ENCODE measurements at regions not wholly inside any gene's neighbourhood (a gene's known extent, or its start where the extent isn't known, plus 50 kb on each side); places are given as distances from the start of the nearest gene placed in this dataset.

DNA sequence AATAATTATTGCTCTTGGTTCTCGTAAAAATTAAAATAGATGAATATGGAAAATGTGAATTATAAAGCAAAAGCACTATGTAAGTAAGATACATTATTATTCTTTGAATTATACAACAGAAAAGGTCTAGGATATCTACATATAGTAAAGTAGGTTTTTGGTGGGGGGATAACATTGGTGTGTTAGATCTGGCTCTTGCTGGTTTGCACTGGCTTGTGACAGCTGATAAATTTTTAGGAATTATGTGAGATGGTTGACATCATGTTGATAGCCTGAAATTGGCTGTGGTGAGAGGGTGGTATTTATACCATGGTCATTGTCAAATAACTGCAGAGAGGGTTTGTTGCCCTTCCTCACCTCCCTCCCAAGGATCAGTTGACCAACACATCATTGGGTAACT, 50.7 kb upstream of the BTG1 start:
- TF ChIP-seq, protein P1, sequence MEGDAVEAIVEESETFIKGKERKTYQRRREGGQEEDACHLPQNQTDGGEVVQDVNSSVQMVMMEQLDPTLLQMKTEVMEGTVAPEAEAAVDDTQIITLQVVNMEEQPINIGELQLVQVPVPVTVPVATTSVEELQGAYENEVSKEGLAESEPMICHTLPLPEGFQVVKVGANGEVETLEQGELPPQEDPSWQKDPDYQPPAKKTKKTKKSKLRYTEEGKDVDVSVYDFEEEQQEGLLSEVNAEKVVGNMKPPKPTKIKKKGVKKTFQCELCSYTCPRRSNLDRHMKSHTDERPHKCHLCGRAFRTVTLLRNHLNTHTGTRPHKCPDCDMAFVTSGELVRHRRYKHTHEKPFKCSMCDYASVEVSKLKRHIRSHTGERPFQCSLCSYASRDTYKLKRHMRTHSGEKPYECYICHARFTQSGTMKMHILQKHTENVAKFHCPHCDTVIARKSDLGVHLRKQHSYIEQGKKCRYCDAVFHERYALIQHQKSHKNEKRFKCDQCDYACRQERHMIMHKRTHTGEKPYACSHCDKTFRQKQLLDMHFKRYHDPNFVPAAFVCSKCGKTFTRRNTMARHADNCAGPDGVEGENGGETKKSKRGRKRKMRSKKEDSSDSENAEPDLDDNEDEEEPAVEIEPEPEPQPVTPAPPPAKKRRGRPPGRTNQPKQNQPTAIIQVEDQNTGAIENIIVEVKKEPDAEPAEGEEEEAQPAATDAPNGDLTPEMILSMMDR (IDR thresholded peaks at IDR 0.05), result no peak
- no peak for TF ChIP-seq POLR2A (IDR thresholded peaks at IDR 0.05)
